HCT116 (cell line): ENCODE measurements at regions not wholly inside any gene's neighbourhood (a gene's known extent, or its start where the extent isn't known, plus 50 kb on each side); places are given as distances from the start of the nearest gene placed in this dataset.

ENCODE experiments used
- ATAC-seq: fragments of 200-7000 bp; cut with Tn5 transposase; 2 replicates; pipeline ENCODE4 v1.9.1; 2020; ENCODE audit warnings: mild to moderate bottlenecking, moderate library complexity
- BruUV-seq: library from RNA; stranded (reverse); fragments of 400-500 nt; replicated peaks from 2 replicates; lab custom pipeline; 2021; lab: Mats Ljungman, UMichigan
- CTCF ChIA-PET: fragments of 300-600 bp; sonication (Branson Sonifier 250); formaldehyde crosslinking; loops from one replicate; lab custom pipeline; 2021; ENCODE audit warnings: antibody characterized with exemption; lab: Charles Lee
- POLR2A ChIA-PET: fragments of 300-600, 350-600 bp; sonication (Branson Sonifier 250); formaldehyde crosslinking; loops from one replicate; lab custom pipeline; 2021; ENCODE audit warnings: antibody characterized with exemption; lab: Charles Lee
- RAD21 ChIA-PET, 2 experiments: fragments of 300-600 bp; sonication (Branson Sonifier 250); formaldehyde crosslinking; loops; one replicate each; lab custom pipeline; 2023; ENCODE audit warnings: low total read pairs in 2 of 2; ENCODE audit not compliant: uncharacterized antibody in 2 of 2, unreplicated experiment in 2 of 2, low non-redundant PET in 1 of 2; lab: Charles Lee
- DNase-seq: peaks from one replicate; pipeline ENCODE4 v3.0.0-alpha.2; 2010; ENCODE audit warnings: low read depth, low spot score
- H2AFZ ChIP-seq: fragments of 200-600 bp; shearing (Covaris generic), sonication (generic); 2 replicates; pipeline ENCODE4 v1.6.1; 2017; ENCODE audit warnings: low read depth, mixed run types, mixed read lengths, antibody characterized with exemption, low read length; ENCODE audit not compliant: poor library complexity, severe bottlenecking
- H3K27ac ChIP-seq: 2 replicates; pipeline ENCODE4 v1.5.1; 2012; ENCODE audit warnings: low read depth, low read length
- H3K27me3 ChIP-seq: fragments of 200-600 bp; sonication (generic); 2 replicates; pipeline ENCODE4 v1.6.1; 2016; ENCODE audit warnings: mixed run types, low read length, mixed read lengths; ENCODE audit not compliant: insufficient read depth
- H3K36me3 ChIP-seq, 2 experiments: fragments of 200-500 bp in 1 of 2; fragments of 200-600 bp in 1 of 2; sonication (Bioruptor generic) in 1 of 2; sonication (generic) in 1 of 2; 2 replicates each; pipeline versions ENCODE4 v1.5.1 to v1.6.1; 2014 to 2016; ENCODE audit warnings: low read length in 2 of 2, inconsistent platforms in 1 of 2, mixed read lengths in 1 of 2, mixed run types in 1 of 2; ENCODE audit not compliant: insufficient read depth in 2 of 2, control insufficient read depth in 1 of 2
- H3K4me1 ChIP-seq, 2 experiments: fragments of 200-600 bp in 1 of 2; sonication (generic) in 1 of 2; 2 replicates each; pipeline versions ENCODE4 v1.5.1 to v1.6.1; 2012 to 2017; ENCODE audit warnings: low read length in 2 of 2, inconsistent platforms in 1 of 2, mild to moderate bottlenecking in 1 of 2, mixed read lengths in 1 of 2, mixed run types in 1 of 2, moderate library complexity in 1 of 2; ENCODE audit not compliant: insufficient read depth in 2 of 2, control insufficient read depth in 1 of 2
- H3K4me2 ChIP-seq: fragments of 200-600 bp; sonication (generic); 2 replicates; pipeline ENCODE4 v1.6.1; 2017; ENCODE audit warnings: mixed run types, low read length, mixed read lengths
- H3K4me3 ChIP-seq, 2 experiments: fragments of 200-600 bp in 1 of 2; sonication (generic) in 1 of 2; replicated peaks in 1 of 2; 2 replicates each; pipeline ENCODE4 v1.5.1; 2011 to 2016; ENCODE audit warnings: low read length in 2 of 2, control low read depth in 1 of 2, low read depth in 1 of 2, mild to moderate bottlenecking in 1 of 2, mixed read lengths in 1 of 2, mixed run types in 1 of 2
- H3K79me2 ChIP-seq: fragments of 200-600 bp; sonication (generic); 2 replicates; pipeline ENCODE4 v1.6.1; 2017; ENCODE audit warnings: mild to moderate bottlenecking, mixed run types, low read length, moderate library complexity, mixed read lengths; ENCODE audit not compliant: insufficient read depth
- H3K9ac ChIP-seq: fragments of 200-600 bp; sonication (generic); 2 replicates; pipeline ENCODE4 v1.6.1; 2016; ENCODE audit warnings: low read length, mixed read lengths
- H3K9me2 ChIP-seq: fragments of 200-600 bp; sonication (generic), shearing (Covaris generic); 2 replicates; pipeline ENCODE4 v1.6.1; 2017; ENCODE audit warnings: mixed run types, mild to moderate bottlenecking, moderate library complexity; ENCODE audit not compliant: insufficient read depth
- H3K9me3 ChIP-seq, 2 experiments: fragments of 200-500 bp in 1 of 2; fragments of 200-600 bp in 1 of 2; sonication (Bioruptor generic) in 1 of 2; sonication (generic) in 1 of 2; 2 replicates each; pipeline ENCODE4 v1.6.1; 2014 to 2017; ENCODE audit warnings: low read length in 2 of 2, mixed read lengths in 2 of 2, inconsistent platforms in 1 of 2, low read depth in 1 of 2, mild to moderate bottlenecking in 1 of 2, mixed run types in 1 of 2, moderate library complexity in 1 of 2; ENCODE audit not compliant: control insufficient read depth in 1 of 2, insufficient read depth in 1 of 2
- H4K20me1 ChIP-seq: fragments of 200-600 bp; sonication (generic), shearing (Covaris generic); 2 replicates; pipeline ENCODE4 v1.6.1; 2017; ENCODE audit warnings: mixed run types, mild to moderate bottlenecking, moderate library complexity; ENCODE audit not compliant: insufficient read depth
- ATF3 ChIP-seq: IDR thresholded peaks from 2 replicates; pipeline ENCODE4 v1.6.1; 2012
- CBX3 ChIP-seq: IDR thresholded peaks from 2 replicates; pipeline ENCODE4 v1.6.1; 2012; ENCODE audit warnings: low read depth
- CEBPB ChIP-seq: IDR thresholded peaks from 2 replicates; pipeline ENCODE4 v1.6.1; 2012; ENCODE audit warnings: low read depth
- ELF1 ChIP-seq: IDR thresholded peaks from 2 replicates; pipeline ENCODE4 v1.6.1; 2012; ENCODE audit warnings: low read depth, borderline replicate concordance
- EZH2 ChIP-seq: fragments of 200-600 bp; sonication (generic); IDR thresholded peaks from 2 replicates; pipeline ENCODE4 v1.6.1; 2017; ENCODE audit warnings: antibody characterized with exemption, mixed run types
- JUND ChIP-seq: IDR thresholded peaks from 2 replicates; pipeline ENCODE4 v1.6.1; 2012
- MAX ChIP-seq: IDR thresholded peaks from 2 replicates; pipeline ENCODE4 v1.6.1; 2012
- RAD21 ChIP-seq: IDR thresholded peaks from 2 replicates; pipeline ENCODE4 v1.6.1; 2012; ENCODE audit warnings: low read depth, mild to moderate bottlenecking
- SP1 ChIP-seq: IDR thresholded peaks from 2 replicates; pipeline ENCODE4 v1.6.1; 2012; ENCODE audit warnings: low read depth
- TCF7L2 ChIP-seq: IDR thresholded peaks from 2 replicates; pipeline ENCODE4 v1.7.0; 2011; ENCODE audit warnings: borderline replicate concordance, inconsistent platforms; ENCODE audit not compliant: insufficient read depth, insufficient read length; ENCODE audit errors: extremely low read depth
- intact Hi-C: fragments of 100-400 bp; cut with micrococcal nuclease; formaldehyde crosslinking; loops from 2 replicates; pipeline ENCODE4 v1.10.0; 2022
- TF ChIP-seq, protein P1 (sequence below): IDR thresholded peaks from 2 replicates; pipeline ENCODE4 v1.6.1; 2012; ENCODE audit warnings: low read depth

DNA sequence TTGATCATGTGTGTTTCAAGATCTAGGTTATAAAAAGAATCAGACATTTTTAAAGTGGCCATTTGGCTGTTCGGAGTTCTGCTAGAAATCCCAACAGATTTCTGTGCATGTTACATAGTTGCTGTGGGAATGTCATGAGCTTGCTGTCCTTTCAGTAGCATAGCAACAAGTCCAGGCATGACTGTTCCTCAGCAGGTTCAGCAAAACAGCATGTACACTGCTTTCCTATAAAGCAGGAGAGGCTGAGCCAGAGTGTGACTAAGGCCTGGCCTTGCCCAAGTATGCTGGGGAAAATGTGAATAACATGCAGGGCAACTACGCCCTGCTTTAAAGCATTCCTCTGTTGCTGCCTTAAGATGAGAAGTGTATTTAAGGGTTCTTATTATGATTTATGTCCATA is 217.1 kb upstream of the SMIM31 start (continued):
- TF ChIP-seq, protein P1, sequence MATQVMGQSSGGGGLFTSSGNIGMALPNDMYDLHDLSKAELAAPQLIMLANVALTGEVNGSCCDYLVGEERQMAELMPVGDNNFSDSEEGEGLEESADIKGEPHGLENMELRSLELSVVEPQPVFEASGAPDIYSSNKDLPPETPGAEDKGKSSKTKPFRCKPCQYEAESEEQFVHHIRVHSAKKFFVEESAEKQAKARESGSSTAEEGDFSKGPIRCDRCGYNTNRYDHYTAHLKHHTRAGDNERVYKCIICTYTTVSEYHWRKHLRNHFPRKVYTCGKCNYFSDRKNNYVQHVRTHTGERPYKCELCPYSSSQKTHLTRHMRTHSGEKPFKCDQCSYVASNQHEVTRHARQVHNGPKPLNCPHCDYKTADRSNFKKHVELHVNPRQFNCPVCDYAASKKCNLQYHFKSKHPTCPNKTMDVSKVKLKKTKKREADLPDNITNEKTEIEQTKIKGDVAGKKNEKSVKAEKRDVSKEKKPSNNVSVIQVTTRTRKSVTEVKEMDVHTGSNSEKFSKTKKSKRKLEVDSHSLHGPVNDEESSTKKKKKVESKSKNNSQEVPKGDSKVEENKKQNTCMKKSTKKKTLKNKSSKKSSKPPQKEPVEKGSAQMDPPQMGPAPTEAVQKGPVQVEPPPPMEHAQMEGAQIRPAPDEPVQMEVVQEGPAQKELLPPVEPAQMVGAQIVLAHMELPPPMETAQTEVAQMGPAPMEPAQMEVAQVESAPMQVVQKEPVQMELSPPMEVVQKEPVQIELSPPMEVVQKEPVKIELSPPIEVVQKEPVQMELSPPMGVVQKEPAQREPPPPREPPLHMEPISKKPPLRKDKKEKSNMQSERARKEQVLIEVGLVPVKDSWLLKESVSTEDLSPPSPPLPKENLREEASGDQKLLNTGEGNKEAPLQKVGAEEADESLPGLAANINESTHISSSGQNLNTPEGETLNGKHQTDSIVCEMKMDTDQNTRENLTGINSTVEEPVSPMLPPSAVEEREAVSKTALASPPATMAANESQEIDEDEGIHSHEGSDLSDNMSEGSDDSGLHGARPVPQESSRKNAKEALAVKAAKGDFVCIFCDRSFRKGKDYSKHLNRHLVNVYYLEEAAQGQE = no peak
- TF ChIP-seq CEBPB = no peak
- TF ChIP-seq CBX3 = no peak
- TF ChIP-seq TCF7L2 = no peak
- no peak for TF ChIP-seq ATF3
- TF ChIP-seq RAD21 = no peak
- no peak for TF ChIP-seq JUND

DNA sequence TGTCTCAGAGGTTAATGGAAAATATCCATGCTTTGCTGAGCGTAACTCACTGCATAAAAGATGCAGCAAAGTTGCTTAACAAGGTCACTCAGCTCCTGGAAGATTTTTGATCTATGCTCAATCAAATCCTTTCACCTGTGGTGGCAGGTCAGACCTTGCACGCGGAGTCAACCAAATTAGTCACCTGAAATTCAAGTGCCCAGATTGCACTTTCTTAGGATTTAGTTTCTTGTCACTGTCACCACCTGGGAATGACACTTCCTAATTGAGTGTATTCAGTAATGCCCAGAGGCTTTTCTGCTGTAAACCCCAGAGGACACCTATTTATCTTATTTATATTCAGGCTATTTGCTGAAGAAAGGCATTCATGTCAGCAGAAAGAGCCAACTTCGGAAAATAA is 215.8 kb upstream of the SMIM31 start:
- no peaks in the 10 kb centered on the region for H3K27me3 ChIP-seq
- TF ChIP-seq MAX (no peak), EZH2 (no peak), ELF1 (no peak), SP1 (no peak), CBX3 (no peak)
- TF ChIP-seq, all 23 proteins: peak for 0
- no peak for DNase-seq
- Histone ChIP-seq H3K4me2 (no peak overlapping the region), H3K36me3 (no peaks in the 10 kb centered on the region), H3K4me3 (no peak overlapping the region), H3K9me3 (no peaks in the 10 kb centered on the region), H3K79me2 (no peaks in the 10 kb centered on the region), H3K9ac (no peak overlapping the region), H3K27ac (no peak overlapping the region), H2AFZ (no peak overlapping the region), H3K4me1 (peaks cover 0 to 14% of the 10 kb centered on the region in 2 experiments; a peak in 2 of 4 replicates), H3K9me2 (no peaks in the 10 kb centered on the region), H4K20me1 (no peaks in the 10 kb centered on the region)
- ChIA-PET POLR2A (no interaction called here), RAD21 (no interaction called here), CTCF (no interaction called here)
- no TSS peak for BruUV-seq
- no peak for ATAC-seq
- intact Hi-C loops = no loop called here
